Activated T-helper 2 cell treated with anti-CD3 and anti-CD28 coated beads, Interferon-gamma antibody, Interleukin-2, Interleukin-4, amounts not matched to agents 10 μg/mL and 5 μg/mL and 100 μg/mL, durations not matched to agents 14 hours and 24 hours and 36 hours (primary cell): ENCODE measurements at regions not wholly inside any gene's neighbourhood (a gene's known extent, or its start where the extent isn't known, plus 50 kb on each side); places are given as distances from the start of the nearest gene placed in this dataset.

Source experiments
- DNase-seq: peaks from one replicate; pipeline ENCODE4 v3.0.0; 2021; ENCODE audit warnings: low spot score
- H3K27ac Mint-ChIP-seq: one replicate; pipeline ENCODE4 v1.8.0; 2021; ENCODE audit warnings: mixed read lengths
- H3K27me3 Mint-ChIP-seq: one replicate; pipeline ENCODE4 v1.8.0; 2021; ENCODE audit warnings: low read depth, mixed read lengths
- H3K36me3 Mint-ChIP-seq: one replicate; pipeline ENCODE4 v1.8.0; 2021; ENCODE audit warnings: low read depth, mixed read lengths
- H3K4me1 Mint-ChIP-seq: one replicate; pipeline ENCODE4 v1.8.0; 2021; ENCODE audit warnings: low read depth, mixed read lengths
- H3K4me3 Mint-ChIP-seq: one replicate; pipeline ENCODE4 v1.8.0; 2021; ENCODE audit warnings: low read depth, mild to moderate bottlenecking, moderate library complexity, mixed read lengths
- H3K9me3 Mint-ChIP-seq: one replicate; pipeline ENCODE4 v1.8.0; 2021; ENCODE audit warnings: mixed read lengths
- intact Hi-C: fragments of 100-400 bp; cut with micrococcal nuclease; formaldehyde crosslinking; loops from one replicate; pipeline ENCODE4 v1.15.1; 2023

DNA sequence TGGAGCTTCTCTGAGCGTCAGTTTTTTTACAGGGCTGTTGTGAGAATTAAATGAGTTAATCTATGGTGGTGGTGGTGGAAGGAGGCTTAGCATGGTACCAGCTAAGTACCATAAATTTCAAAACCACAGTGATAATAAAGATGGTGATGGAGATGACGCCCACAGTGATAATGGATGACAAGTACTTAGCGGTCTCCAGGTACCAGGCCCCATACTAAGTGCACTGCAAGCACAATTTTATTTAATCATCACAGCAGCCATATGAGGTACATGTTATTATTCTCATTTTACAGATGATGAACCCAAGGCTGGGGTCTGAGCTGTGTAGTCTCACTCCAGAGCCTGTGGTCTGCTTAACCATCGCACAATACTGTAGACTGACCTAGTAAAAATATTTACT lies 75.1 kb downstream of the PAX1 start:
- Mint-ChIP-seq H3K27ac (no peak overlapping the region), H3K4me1 (no peaks in the 10 kb centered on the region), H3K27me3 (no peaks in the 10 kb centered on the region), H3K4me3 (no peak overlapping the region), H3K36me3 (no peaks in the 10 kb centered on the region), H3K9me3 (peaks cover 6% of the 10 kb centered on the region)
- no peak for DNase-seq
- intact Hi-C loops = no loop called here
